HepG2 (cell line): ENCODE measurements at regions not wholly inside any gene's neighbourhood (a gene's known extent, or its start where the extent isn't known, plus 50 kb on each side); places are given as distances from the start of the nearest gene placed in this dataset.

Source experiments
- CREB1 ChIP-seq, 2 experiments: fragments of 450-650 bp in 1 of 2; IDR thresholded peaks; 2 replicates each; pipeline ENCODE4 v1.6.1; 2016 to 2017; ENCODE audit warnings: control low read depth in 1 of 2, mild to moderate bottlenecking in 1 of 2, missing compliant biosample characterization in 1 of 2, missing genetic modification characterization in 1 of 2
- KLF6 ChIP-seq: IDR thresholded peaks from 2 replicates; pipeline ENCODE4 v1.8.0; 2016; ENCODE audit warnings: missing biosample characterization, missing genetic modification reagents
- MAFK ChIP-seq, 2 experiments: IDR thresholded peaks in 1 of 2; conservative IDR thresholded peaks in 1 of 2; 2 replicates each; pipeline ENCODE4 v1.6.1; 2011; ENCODE audit warnings: improper control_type of control experiment in 2 of 2, low read length in 2 of 2
- SIN3A ChIP-seq: IDR thresholded peaks from 2 replicates; pipeline ENCODE4 v1.6.1; 2011; ENCODE audit warnings: low read depth, mild to moderate bottlenecking, control low read depth, low read length, borderline replicate concordance
- TEAD3 ChIP-seq: optimal IDR thresholded peaks from 2 replicates; pipeline ENCODE3; 2016; ENCODE audit warnings: borderline replicate concordance
- TF ChIP-seq, protein P1 (sequence below): sonication (generic); formaldehyde crosslinking; IDR thresholded peaks from 2 replicates; pipeline ENCODE4 v1.4.0; 2020; ENCODE audit warnings: missing genetic modification reagents
- TF ChIP-seq, protein P2 (sequence below): sonication (generic); formaldehyde crosslinking; IDR thresholded peaks from 2 replicates; pipeline ENCODE4 v1.9.0; 2022; ENCODE audit warnings: missing genetic modification reagents, mild to moderate bottlenecking, borderline replicate concordance
- TF ChIP-seq, protein P3 (sequence below): IDR thresholded peaks from 2 replicates; pipeline ENCODE4 v1.6.1; 2012; ENCODE audit warnings: inconsistent platforms

DNA sequence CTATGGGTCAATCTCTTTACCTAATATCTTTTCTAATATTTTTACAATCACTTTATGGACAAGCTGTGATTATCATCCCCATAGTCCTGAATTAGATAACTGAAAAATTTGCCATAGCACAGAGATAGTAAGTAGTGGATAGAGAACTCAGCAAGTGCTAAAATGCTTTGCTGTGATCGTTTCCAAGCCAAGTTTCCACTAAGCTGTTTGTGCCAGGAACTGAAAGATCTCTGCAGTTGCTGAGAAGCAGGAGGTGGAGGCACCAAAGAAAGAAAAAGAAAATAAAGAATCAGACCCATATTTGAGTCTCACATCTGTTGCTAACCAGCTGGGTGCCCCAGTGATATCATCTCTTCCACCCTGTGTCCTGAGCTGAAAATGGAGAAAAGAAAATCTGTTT is 605.6 kb upstream of the BOD1L1 start:
- TF ChIP-seq TEAD3 (CRISPR knock-in tag): no peak
- no peak for TF ChIP-seq KLF6
- no peak for TF ChIP-seq SIN3A
- TF ChIP-seq, protein P1, sequence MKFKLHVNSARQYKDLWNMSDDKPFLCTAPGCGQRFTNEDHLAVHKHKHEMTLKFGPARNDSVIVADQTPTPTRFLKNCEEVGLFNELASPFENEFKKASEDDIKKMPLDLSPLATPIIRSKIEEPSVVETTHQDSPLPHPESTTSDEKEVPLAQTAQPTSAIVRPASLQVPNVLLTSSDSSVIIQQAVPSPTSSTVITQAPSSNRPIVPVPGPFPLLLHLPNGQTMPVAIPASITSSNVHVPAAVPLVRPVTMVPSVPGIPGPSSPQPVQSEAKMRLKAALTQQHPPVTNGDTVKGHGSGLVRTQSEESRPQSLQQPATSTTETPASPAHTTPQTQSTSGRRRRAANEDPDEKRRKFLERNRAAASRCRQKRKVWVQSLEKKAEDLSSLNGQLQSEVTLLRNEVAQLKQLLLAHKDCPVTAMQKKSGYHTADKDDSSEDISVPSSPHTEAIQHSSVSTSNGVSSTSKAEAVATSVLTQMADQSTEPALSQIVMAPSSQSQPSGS (CRISPR knock-in tag): no peak
- TF ChIP-seq, protein P2, sequence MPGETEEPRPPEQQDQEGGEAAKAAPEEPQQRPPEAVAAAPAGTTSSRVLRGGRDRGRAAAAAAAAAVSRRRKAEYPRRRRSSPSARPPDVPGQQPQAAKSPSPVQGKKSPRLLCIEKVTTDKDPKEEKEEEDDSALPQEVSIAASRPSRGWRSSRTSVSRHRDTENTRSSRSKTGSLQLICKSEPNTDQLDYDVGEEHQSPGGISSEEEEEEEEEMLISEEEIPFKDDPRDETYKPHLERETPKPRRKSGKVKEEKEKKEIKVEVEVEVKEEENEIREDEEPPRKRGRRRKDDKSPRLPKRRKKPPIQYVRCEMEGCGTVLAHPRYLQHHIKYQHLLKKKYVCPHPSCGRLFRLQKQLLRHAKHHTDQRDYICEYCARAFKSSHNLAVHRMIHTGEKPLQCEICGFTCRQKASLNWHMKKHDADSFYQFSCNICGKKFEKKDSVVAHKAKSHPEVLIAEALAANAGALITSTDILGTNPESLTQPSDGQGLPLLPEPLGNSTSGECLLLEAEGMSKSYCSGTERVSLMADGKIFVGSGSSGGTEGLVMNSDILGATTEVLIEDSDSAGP (CRISPR knock-in tag): no peak
- TF ChIP-seq CREB1 (IDR thresholded peaks at IDR 0.05): no peak
- TF ChIP-seq CREB1 (CRISPR knock-in tag; IDR thresholded peaks at IDR 0.05): no peak
- TF ChIP-seq, protein P3, sequence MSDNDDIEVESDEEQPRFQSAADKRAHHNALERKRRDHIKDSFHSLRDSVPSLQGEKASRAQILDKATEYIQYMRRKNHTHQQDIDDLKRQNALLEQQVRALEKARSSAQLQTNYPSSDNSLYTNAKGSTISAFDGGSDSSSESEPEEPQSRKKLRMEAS: no peak
- no peak for TF ChIP-seq MAFK (conservative IDR thresholded peaks at IDR 0.05 in 1 of 2, IDR thresholded peaks at IDR 0.05 in 1 of 2; ENCODE audit: low read length in 2 of 2)
